Breast epithelium (tissue), 3 donors: ENCODE measurements at regions not wholly inside any gene's neighbourhood (a gene's known extent, or its start where the extent isn't known, plus 50 kb on each side); places are given as distances from the start of the nearest gene placed in this dataset.

ENCODE experiments used
- CTCF ChIP-seq, 3 donors: fragments of 450-650 bp; IDR thresholded peaks; one replicate each; pipeline ENCODE4 v1.5.1; 2016 to 2017; ENCODE audit warnings: antibody characterized with exemption in 3 of 3, mild to moderate bottlenecking in 3 of 3, moderate library complexity in 3 of 3
- POLR2AphosphoS5 ChIP-seq, 3 donors: sonication (generic); formaldehyde crosslinking; IDR thresholded peaks; one replicate each; pipeline ENCODE4 v1.6.1; 2017; ENCODE audit warnings: antibody characterized with exemption in 3 of 3

GRCh38 chr12:89235189-89235993, 116.9 kb downstream of the DUSP6 start:
- TF ChIP-seq CTCF (IDR thresholded peaks at IDR 0.05) (no peak), POLR2AphosphoS5 (IDR thresholded peaks at IDR 0.05) (no peak)
